GM08714 (cell line): ENCODE measurements at regions not wholly inside any gene's neighbourhood (a gene's known extent, or its start where the extent isn't known, plus 50 kb on each side); places are given as distances from the start of the nearest gene placed in this dataset.
"Not testable (repeated sequence)": the region's sequence is repeated elsewhere in the genome, so short reads cannot be mapped to it uniquely, and the experiment has no call there.

Source experiments
- H3K4me3 ChIP-seq: fragments of 200-500 bp; sonication (Bioruptor generic); 2 replicates; pipeline ENCODE4 v1.5.1; 2014; ENCODE audit warnings: mild to moderate bottlenecking, low read length, inconsistent platforms
- ZNF274 ChIP-seq: IDR thresholded peaks from 2 replicates; pipeline ENCODE4 v1.6.1; 2012; ENCODE audit warnings: mild to moderate bottlenecking, low read depth, low read length

- no peak for TF ChIP-seq ZNF274
- H3K4me3 ChIP-seq, result no peak overlapping the region
These were observed 64.8 kb downstream of the FAM50B start for GRCh38 chr6:3913958-3914337.

- no peak overlapping the region for H3K4me3 ChIP-seq
These were observed 66.1 kb downstream of the FAM50B start for GRCh38 chr6:3915076-3915791.

GRCh38 chr6:3916211-3916610 is 67.0 kb downstream of the FAM50B start:
- H3K4me3 ChIP-seq, result no peak overlapping the region
- no peak for TF ChIP-seq ZNF274

More at GRCh38 chr6:3915076-3915791, 66.1 kb downstream of the FAM50B start:
- TF ChIP-seq ZNF274, result no peak

GRCh38 chr6:3916749-3917148 is 67.6 kb downstream of the FAM50B start:
- not testable (repeated sequence) for H3K4me3 ChIP-seq

GRCh38 chr6:3918469-3918868 is 69.3 kb downstream of the FAM50B start:
- TF ChIP-seq ZNF274, result no peak

GRCh38 chr6:3919130-3919628 is 70.0 kb downstream of the FAM50B start:
- no peak for TF ChIP-seq ZNF274

More at GRCh38 chr6:3918469-3918868, 69.3 kb downstream of the FAM50B start:
- H3K4me3 ChIP-seq, result no peak overlapping the region

GRCh38 chr6:3919849-3920248 is 70.7 kb downstream of the FAM50B start:
- TF ChIP-seq ZNF274, result no peak
- H3K4me3 ChIP-seq, result no peak overlapping the region

More at GRCh38 chr6:3919130-3919628, 70.0 kb downstream of the FAM50B start:
- no peak overlapping the region for H3K4me3 ChIP-seq

GRCh38 chr6:3920321-3920720 is 71.1 kb downstream of the FAM50B start:
- TF ChIP-seq ZNF274, result no peak
- H3K4me3 ChIP-seq, result no peak overlapping the region

- TF ChIP-seq ZNF274, result no peak
- no peak overlapping the region for H3K4me3 ChIP-seq
These were observed 72.5 kb downstream of the FAM50B start for GRCh38 chr6:3921663-3922062.

- not testable (repeated sequence) for H3K4me3 ChIP-seq
These were observed 73.4 kb downstream of the FAM50B start for GRCh38 chr6:3922619-3923018.

GRCh38 chr6:3925223-3926149 is 76.3 kb downstream of the FAM50B start:
- H3K4me3 ChIP-seq, result not testable (repeated sequence)

- H3K4me3 ChIP-seq, result no peak overlapping the region
- no peak for TF ChIP-seq ZNF274
These were observed 76.9 kb downstream of the FAM50B start for GRCh38 chr6:3926150-3926482.

- no peak for TF ChIP-seq ZNF274
- H3K4me3 ChIP-seq, result no peak overlapping the region
These were observed 78.9 kb downstream of the FAM50B start for GRCh38 chr6:3928111-3928510.

- no peak for TF ChIP-seq ZNF274
- no peak overlapping the region for H3K4me3 ChIP-seq
These were observed 80.2 kb downstream of the FAM50B start for GRCh38 chr6:3929281-3929798.

GRCh38 chr6:3937438-3937837 is 88.3 kb downstream of the FAM50B start:
- no peak for TF ChIP-seq ZNF274
- no peak overlapping the region for H3K4me3 ChIP-seq
